MM.1S (cell line): ENCODE measurements at regions not wholly inside any gene's neighbourhood (a gene's known extent, or its start where the extent isn't known, plus 50 kb on each side); places are given as distances from the start of the nearest gene placed in this dataset.

Experiments used
- CTCF ChIP-seq: fragments of 300-600 bp; sonication (generic); IDR thresholded peaks from 2 replicates; pipeline ENCODE4 v1.5.1; 2016; ENCODE audit warnings: antibody characterized with exemption, low read length, mixed read lengths
- EZH2phosphoT487 ChIP-seq: fragments of 300-600 bp; sonication (generic); IDR thresholded peaks from 2 replicates; pipeline ENCODE4 v1.6.1; 2018; ENCODE audit warnings: antibody characterized with exemption, low read length

- TF ChIP-seq CTCF, result no peak
- no peak for TF ChIP-seq EZH2phosphoT487
Observed at GRCh38 chr5:168165977-168166376, 125.5 kb upstream of the WWC1 start.
